ENCODE measurements at regions not wholly inside any gene's neighbourhood (a gene's known extent, or its start where the extent isn't known, plus 50 kb on each side); places are given as distances from the start of the nearest gene placed in this dataset.

GRCh38 chr1:195964516-195964915 is 643.7 kb downstream of the KCNT2 start:
- Histone ChIP-seq H3K9me3 (ENCODE audit: control insufficient read depth, low read length) (no peaks in the 10 kb centered on the region), H3K4me3 (ENCODE audit: low read length) (no peak overlapping the region), H3K27ac (ENCODE audit: low read depth, low read length) (no peak overlapping the region), H3K36me3 (ENCODE audit: control insufficient read depth, insufficient read depth, low read length) (no peaks in the 10 kb centered on the region), H3K4me1 (ENCODE audit: control insufficient read depth, insufficient read depth, low read length) (no peaks in the 10 kb centered on the region), H3K9ac (ENCODE audit: extremely low read depth, low read length, poor library complexity, severe bottlenecking) (no peak overlapping the region), H3K27me3 (ENCODE audit: control insufficient read depth, insufficient read depth, low read length, poor library complexity, severe bottlenecking) (no peaks in the 10 kb centered on the region)
- H3K4me3 Mint-ChIP-seq: no peak overlapping the region
- no peaks in the 10 kb centered on the region for H3K9me3 Mint-ChIP-seq
- no peaks in the 10 kb centered on the region for H3K27me3 Mint-ChIP-seq (ENCODE audit: insufficient read depth)
- no peak for DNase-seq
- TF ChIP-seq CTCF (conservative IDR thresholded peaks at IDR 0.05): no peak
- no peak overlapping the region for H3K27ac Mint-ChIP-seq
- H3K4me1 Mint-ChIP-seq: no peaks in the 10 kb centered on the region
- no peaks in the 10 kb centered on the region for H3K36me3 Mint-ChIP-seq (ENCODE audit: low read depth)

GRCh38 chr1:195962051-195962450 is 646.2 kb downstream of the KCNT2 start:
- Histone ChIP-seq H3K9ac (ENCODE audit: extremely low read depth, low read length, poor library complexity, severe bottlenecking) (no peak overlapping the region), H3K36me3 (ENCODE audit: control insufficient read depth, insufficient read depth, low read length) (no peaks in the 10 kb centered on the region), H3K4me1 (ENCODE audit: control insufficient read depth, insufficient read depth, low read length) (no peaks in the 10 kb centered on the region), H3K4me3 (ENCODE audit: low read length) (no peak overlapping the region), H3K27ac (ENCODE audit: low read depth, low read length) (no peak overlapping the region), H3K9me3 (ENCODE audit: control insufficient read depth, low read length) (no peaks in the 10 kb centered on the region), H3K27me3 (ENCODE audit: control insufficient read depth, insufficient read depth, low read length, poor library complexity, severe bottlenecking) (no peaks in the 10 kb centered on the region)
- no peaks in the 10 kb centered on the region for H3K4me1 Mint-ChIP-seq
- no peaks in the 10 kb centered on the region for H3K9me3 Mint-ChIP-seq
- H3K27me3 Mint-ChIP-seq (ENCODE audit: insufficient read depth): no peaks in the 10 kb centered on the region
- no peak for DNase-seq
- H3K27ac Mint-ChIP-seq: no peak overlapping the region
- no peak overlapping the region for H3K4me3 Mint-ChIP-seq
- no peaks in the 10 kb centered on the region for H3K36me3 Mint-ChIP-seq (ENCODE audit: low read depth)
- no peak for TF ChIP-seq CTCF (conservative IDR thresholded peaks at IDR 0.05)

DNA sequence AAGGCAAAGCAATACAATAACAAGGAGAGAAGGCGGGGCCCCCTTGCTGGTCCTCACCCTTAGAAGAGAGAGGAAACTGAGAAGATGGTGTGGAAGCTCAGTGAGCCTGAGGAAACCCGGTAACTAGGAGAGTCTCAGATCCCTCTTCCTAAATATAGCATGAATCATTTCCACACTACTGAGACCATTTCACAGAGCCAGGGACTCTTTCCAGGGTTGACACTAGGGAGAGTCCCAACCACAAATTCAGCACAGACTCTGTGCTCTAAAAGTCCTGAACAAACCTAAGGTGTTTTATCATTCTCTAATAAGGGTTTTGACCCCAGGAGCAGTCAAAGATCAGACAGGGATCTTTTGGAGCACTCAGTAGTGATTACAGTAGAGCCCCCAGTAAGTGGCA is 647.7 kb downstream of the KCNT2 start:
- Histone ChIP-seq H3K27ac (ENCODE audit: low read depth, low read length) (no peak overlapping the region), H3K27me3 (ENCODE audit: control insufficient read depth, insufficient read depth, low read length, poor library complexity, severe bottlenecking) (no peaks in the 10 kb centered on the region), H3K9ac (ENCODE audit: extremely low read depth, low read length, poor library complexity, severe bottlenecking) (no peak overlapping the region), H3K4me1 (ENCODE audit: control insufficient read depth, insufficient read depth, low read length) (no peaks in the 10 kb centered on the region), H3K4me3 (ENCODE audit: low read length) (no peak overlapping the region), H3K9me3 (ENCODE audit: control insufficient read depth, low read length) (no peaks in the 10 kb centered on the region), H3K36me3 (ENCODE audit: control insufficient read depth, insufficient read depth, low read length) (no peaks in the 10 kb centered on the region)
- no peak for DNase-seq
- Mint-ChIP-seq H3K9me3 (no peaks in the 10 kb centered on the region), H3K4me3 (no peak overlapping the region), H3K27ac (no peak overlapping the region), H3K27me3 (ENCODE audit: insufficient read depth) (no peaks in the 10 kb centered on the region), H3K36me3 (ENCODE audit: low read depth) (no peaks in the 10 kb centered on the region), H3K4me1 (no peaks in the 10 kb centered on the region)
- TF ChIP-seq CTCF (conservative IDR thresholded peaks at IDR 0.05): no peak
- WGBS, 2 experiments (ENCODE audit: insufficient coverage in 1 of 2, insufficient read length in 1 of 2): 95% methylated on average over 2 of the region's 2 CpGs; no CpG with 5 or more reads in 1 of the 2 experiments
